A549 (cell line): ENCODE measurements at regions not wholly inside any gene's neighbourhood (a gene's known extent, or its start where the extent isn't known, plus 50 kb on each side); places are given as distances from the start of the nearest gene placed in this dataset.

Experiments
- CTCF ChIP-seq: fragments of >200 bp; sonication (Bioruptor Twin); formaldehyde crosslinking; IDR thresholded peaks from 3 replicates; pipeline ENCODE4 v1.5.1; 2016
- ELK1 ChIP-seq: fragments of 150-350 bp; IDR thresholded peaks from 2 replicates; pipeline ENCODE4 v1.6.1; 2014; ENCODE audit warnings: low read depth, mild to moderate bottlenecking, low read length
- EP300 ChIP-seq, 2 experiments: fragments of >200 bp; sonication (Bioruptor Twin); formaldehyde crosslinking; IDR thresholded peaks; 2 replicates in 1 of 2; 3 replicates in 1 of 2; pipeline ENCODE4 v1.6.1; 2016 to 2017
- JUN ChIP-seq, 2 experiments: fragments of >200 bp; sonication (Bioruptor Twin); formaldehyde crosslinking; IDR thresholded peaks; 2 replicates in 1 of 2; 3 replicates in 1 of 2; pipeline ENCODE4 v1.6.1; 2016 to 2017
- MAX ChIP-seq: IDR thresholded peaks from 2 replicates; pipeline ENCODE4 v1.6.1; 2012
- MYC ChIP-seq: IDR thresholded peaks from 2 replicates; pipeline ENCODE4 v1.6.1; 2012; ENCODE audit warnings: mild to moderate bottlenecking, inconsistent platforms, low read length, improper control_type of control experiment, borderline replicate concordance
- NPAS2 ChIP-seq: fragments of 250-450 bp; sonication (Bioruptor Pico); IDR thresholded peaks from 2 replicates; pipeline ENCODE4 v1.8.0; 2022; ENCODE audit warnings: mild to moderate bottlenecking, moderate library complexity, borderline replicate concordance
- POLR2A ChIP-seq: IDR thresholded peaks from 2 replicates; pipeline ENCODE4 v1.6.1; 2012; ENCODE audit warnings: mild to moderate bottlenecking, low read length
- RAD21 ChIP-seq, 2 experiments: fragments of >200 bp in 1 of 2; sonication (Bioruptor Twin) in 1 of 2; formaldehyde crosslinking in 1 of 2; IDR thresholded peaks in 1 of 2; conservative IDR thresholded peaks in 1 of 2; 2 replicates in 1 of 2; 3 replicates in 1 of 2; pipeline ENCODE4 v1.6.1; 2012 to 2018; ENCODE audit warnings: inconsistent platforms in 1 of 2
- REST ChIP-seq: fragments of 200-600 bp; sonication (generic); IDR thresholded peaks from 2 replicates; pipeline ENCODE4 v1.6.1; 2016; ENCODE audit warnings: antibody characterized with exemption, mild to moderate bottlenecking, moderate library complexity

- no peak for TF ChIP-seq MYC
- no peak for TF ChIP-seq ELK1
- no peak for TF ChIP-seq CTCF
- no peak for TF ChIP-seq POLR2A
- no peak for TF ChIP-seq MAX
- TF ChIP-seq EP300 (IDR thresholded peaks at IDR 0.05) = no peak
- no peak for TF ChIP-seq REST
- TF ChIP-seq NPAS2 (CRISPR knock-in tag) = no peak
- TF ChIP-seq JUN (IDR thresholded peaks at IDR 0.05) = no peak
- TF ChIP-seq RAD21 (conservative IDR thresholded peaks at IDR 0.05 in 1 of 2, IDR thresholded peaks at IDR 0.05 in 1 of 2) = no peak
These were observed 305.7 kb downstream of the BAMBI start for GRCh38 chr10:28982974-28983373.
